ENCODE measurements at regions not wholly inside any gene's neighbourhood (a gene's known extent, or its start where the extent isn't known, plus 50 kb on each side); places are given as distances from the start of the nearest gene placed in this dataset.

DNA sequence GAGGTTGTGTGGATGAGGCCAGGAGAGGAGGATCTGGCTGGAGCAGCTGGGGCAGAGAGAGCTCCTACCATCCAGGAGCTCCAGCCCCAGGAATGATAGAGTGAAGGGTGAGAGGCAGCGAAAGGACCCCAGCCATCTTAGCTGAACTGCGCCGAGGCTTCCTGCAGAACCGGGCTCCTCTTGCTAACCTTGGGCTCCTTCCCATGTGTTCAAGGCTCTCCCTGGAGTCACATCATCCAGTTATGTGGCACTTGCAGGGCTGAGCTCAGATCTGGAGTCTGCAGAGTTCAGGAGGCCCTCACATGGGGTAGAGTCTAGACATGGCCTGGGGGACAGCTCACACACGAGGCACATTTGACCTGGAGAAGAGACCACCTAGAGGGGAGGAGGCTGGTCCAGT lies 225.0 kb upstream of the ZNF32 start:
- TF ChIP-seq, protein P1, sequence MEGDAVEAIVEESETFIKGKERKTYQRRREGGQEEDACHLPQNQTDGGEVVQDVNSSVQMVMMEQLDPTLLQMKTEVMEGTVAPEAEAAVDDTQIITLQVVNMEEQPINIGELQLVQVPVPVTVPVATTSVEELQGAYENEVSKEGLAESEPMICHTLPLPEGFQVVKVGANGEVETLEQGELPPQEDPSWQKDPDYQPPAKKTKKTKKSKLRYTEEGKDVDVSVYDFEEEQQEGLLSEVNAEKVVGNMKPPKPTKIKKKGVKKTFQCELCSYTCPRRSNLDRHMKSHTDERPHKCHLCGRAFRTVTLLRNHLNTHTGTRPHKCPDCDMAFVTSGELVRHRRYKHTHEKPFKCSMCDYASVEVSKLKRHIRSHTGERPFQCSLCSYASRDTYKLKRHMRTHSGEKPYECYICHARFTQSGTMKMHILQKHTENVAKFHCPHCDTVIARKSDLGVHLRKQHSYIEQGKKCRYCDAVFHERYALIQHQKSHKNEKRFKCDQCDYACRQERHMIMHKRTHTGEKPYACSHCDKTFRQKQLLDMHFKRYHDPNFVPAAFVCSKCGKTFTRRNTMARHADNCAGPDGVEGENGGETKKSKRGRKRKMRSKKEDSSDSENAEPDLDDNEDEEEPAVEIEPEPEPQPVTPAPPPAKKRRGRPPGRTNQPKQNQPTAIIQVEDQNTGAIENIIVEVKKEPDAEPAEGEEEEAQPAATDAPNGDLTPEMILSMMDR (IDR thresholded peaks at IDR 0.05; ENCODE audit: low read length) = no peak
- TF ChIP-seq EZH2phosphoT487 (IDR thresholded peaks at IDR 0.05; ENCODE audit: low read length) = no peak
